ENCODE measurements at regions not wholly inside any gene's neighbourhood (a gene's known extent, or its start where the extent isn't known, plus 50 kb on each side); places are given as distances from the start of the nearest gene placed in this dataset.

- no peak for TF ChIP-seq CTCF (IDR thresholded peaks at IDR 0.05)
- TF ChIP-seq POLR2A (IDR thresholded peaks at IDR 0.05): no peak
Measured at GRCh38 chr16:16798504-16798903, 419.6 kb downstream of the NPIPA7 start.
